ENCODE measurements at regions not wholly inside any gene's neighbourhood (a gene's known extent, or its start where the extent isn't known, plus 50 kb on each side); places are given as distances from the start of the nearest gene placed in this dataset.

DNA sequence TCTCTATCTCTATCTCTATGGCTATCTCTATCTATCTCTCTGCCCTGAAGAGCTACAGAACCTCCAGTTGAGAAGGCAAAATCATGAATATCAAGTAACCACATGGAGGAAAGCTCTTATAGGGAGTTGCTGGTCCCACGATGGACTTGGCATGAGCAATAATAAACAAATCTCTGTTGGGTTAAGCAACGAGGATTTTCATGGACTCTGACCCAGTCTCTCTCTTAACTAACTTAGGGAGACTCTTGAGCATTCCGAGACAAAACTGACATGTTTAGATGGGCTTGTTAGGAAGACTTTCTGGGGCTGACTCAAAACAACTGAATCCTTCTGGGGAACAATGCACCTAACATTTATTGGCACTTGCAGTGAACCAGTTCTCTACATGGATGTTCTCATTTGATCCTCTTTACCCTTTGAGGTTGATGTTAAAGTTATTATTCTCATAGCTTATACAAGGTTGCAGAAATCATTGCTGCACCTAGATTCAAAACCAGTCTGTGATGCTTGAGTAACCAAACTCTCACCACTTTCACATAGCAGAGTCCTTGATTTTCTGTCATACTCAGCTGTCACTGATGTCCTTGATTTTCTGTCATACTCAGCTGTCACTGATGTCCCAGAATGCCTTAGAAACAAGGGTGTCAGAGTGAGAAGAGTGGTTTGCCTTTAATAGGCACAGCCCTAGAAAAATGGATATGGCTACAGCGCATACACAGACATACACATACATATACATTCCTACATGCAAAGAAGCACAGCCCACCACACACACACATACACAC is 354.6 kb upstream of the MAF start:
- no peak for DNase-seq (ENCODE audit: unreplicated experiment)
- Mint-ChIP-seq H3K27ac (ENCODE audit: low read depth, unreplicated experiment) (no peak overlapping the region), H3K9me3 (ENCODE audit: unreplicated experiment) (no peaks in the 10 kb centered on the region), H3K4me3 (ENCODE audit: unreplicated experiment) (no peak overlapping the region), H3K27me3 (ENCODE audit: insufficient read depth, unreplicated experiment) (peaks cover 2% of the 10 kb centered on the region), H3K4me1 (ENCODE audit: insufficient read depth, unreplicated experiment) (peaks cover 5% of the 10 kb centered on the region), H3K36me3 (ENCODE audit: insufficient read depth, unreplicated experiment) (no peaks in the 10 kb centered on the region)
- CTCF ChIA-PET, result no interaction called here
- TF ChIP-seq, protein P1, sequence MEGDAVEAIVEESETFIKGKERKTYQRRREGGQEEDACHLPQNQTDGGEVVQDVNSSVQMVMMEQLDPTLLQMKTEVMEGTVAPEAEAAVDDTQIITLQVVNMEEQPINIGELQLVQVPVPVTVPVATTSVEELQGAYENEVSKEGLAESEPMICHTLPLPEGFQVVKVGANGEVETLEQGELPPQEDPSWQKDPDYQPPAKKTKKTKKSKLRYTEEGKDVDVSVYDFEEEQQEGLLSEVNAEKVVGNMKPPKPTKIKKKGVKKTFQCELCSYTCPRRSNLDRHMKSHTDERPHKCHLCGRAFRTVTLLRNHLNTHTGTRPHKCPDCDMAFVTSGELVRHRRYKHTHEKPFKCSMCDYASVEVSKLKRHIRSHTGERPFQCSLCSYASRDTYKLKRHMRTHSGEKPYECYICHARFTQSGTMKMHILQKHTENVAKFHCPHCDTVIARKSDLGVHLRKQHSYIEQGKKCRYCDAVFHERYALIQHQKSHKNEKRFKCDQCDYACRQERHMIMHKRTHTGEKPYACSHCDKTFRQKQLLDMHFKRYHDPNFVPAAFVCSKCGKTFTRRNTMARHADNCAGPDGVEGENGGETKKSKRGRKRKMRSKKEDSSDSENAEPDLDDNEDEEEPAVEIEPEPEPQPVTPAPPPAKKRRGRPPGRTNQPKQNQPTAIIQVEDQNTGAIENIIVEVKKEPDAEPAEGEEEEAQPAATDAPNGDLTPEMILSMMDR (IDR thresholded peaks at IDR 0.05; ENCODE audit: unreplicated experiment), result no peak
- no TSS peak for BruUV-seq (replicated peaks)
- POLR2A ChIA-PET, result no interaction called here
- intact Hi-C loops (cut with micrococcal nuclease), result no loop called here

DNA sequence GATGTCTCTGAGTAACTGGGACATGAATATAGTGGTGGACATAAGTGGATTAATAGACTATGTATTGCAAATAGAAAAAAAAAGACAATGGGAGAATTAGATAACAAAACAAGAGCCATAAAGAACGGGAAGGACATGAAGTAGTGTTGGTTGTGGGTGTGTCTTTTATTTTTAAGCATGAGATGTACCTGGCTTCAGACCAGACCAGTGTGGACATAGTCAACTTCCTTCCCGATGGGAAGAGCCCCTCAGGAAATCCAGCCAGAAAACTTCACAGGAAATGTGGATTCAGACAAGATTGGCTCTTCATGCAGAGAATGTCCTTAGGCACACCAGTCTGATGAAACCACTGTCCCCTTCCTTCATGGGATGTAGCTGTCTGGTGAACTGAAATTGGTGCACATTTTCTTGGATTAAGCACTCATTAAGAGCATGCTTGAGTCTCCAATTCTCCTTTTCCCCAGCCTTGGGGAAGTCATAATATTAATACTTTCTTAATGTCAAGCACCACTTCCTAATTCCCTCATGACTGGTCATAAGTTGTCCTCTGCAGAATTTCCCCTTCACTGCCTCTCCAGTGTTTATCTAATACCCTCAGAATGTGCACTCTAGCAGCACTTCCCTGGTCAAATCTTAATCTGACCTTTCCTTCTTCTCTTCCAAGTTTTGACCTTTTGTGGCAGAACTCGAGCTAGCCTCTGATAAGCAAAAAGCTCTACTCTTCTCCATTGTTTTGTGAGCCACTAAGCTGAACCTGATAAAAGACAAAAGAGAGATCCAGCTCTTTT is 350.6 kb upstream of the MAF start:
- Mint-ChIP-seq H3K9me3 (ENCODE audit: unreplicated experiment) (no peaks in the 10 kb centered on the region), H3K27me3 (ENCODE audit: insufficient read depth, unreplicated experiment) (no peaks in the 10 kb centered on the region), H3K27ac (ENCODE audit: low read depth, unreplicated experiment) (no peak overlapping the region), H3K4me3 (ENCODE audit: unreplicated experiment) (no peak overlapping the region), H3K36me3 (ENCODE audit: insufficient read depth, unreplicated experiment) (no peaks in the 10 kb centered on the region), H3K4me1 (ENCODE audit: insufficient read depth, unreplicated experiment) (peaks cover 5% of the 10 kb centered on the region)
- DNase-seq (ENCODE audit: unreplicated experiment), result no peak
- CTCF ChIA-PET, result interaction anchor here (0.6 to 0.7 kb wide), 2 partner anchors 27 to 1494 kb away, joined by 3 to 5 read pairs; no protein-coding TSS in a partner anchor
- TF ChIP-seq, protein P1 (IDR thresholded peaks at IDR 0.05; ENCODE audit: unreplicated experiment), result no peak
- intact Hi-C loops (cut with micrococcal nuclease), result no loop called here
- BruUV-seq (replicated peaks), result no TSS peak
- POLR2A ChIA-PET, result interaction anchor here (0.7 kb wide), 1 partner anchor 208 kb away, joined by 3 read pairs; no protein-coding TSS in a partner anchor

DNA sequence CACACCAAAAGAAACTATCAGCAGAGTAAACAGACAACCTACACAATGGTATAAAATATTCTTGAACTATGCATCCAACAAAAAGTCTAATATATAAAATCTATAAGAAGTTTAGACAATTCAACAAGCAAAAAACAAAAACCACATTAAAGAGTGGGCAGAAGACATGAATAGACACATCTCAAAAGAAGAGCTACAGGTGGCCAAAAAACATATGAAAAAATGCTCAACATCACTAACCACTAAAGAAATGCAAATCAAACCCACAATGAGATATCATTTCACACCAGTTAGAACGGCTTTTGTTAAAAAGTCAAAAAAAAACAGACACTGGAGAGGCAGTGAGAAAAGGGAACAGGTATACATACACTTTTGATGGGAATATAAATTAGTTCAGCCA is 348.9 kb upstream of the MAF start:
- TF ChIP-seq, protein P1 (IDR thresholded peaks at IDR 0.05; ENCODE audit: unreplicated experiment), result no peak
- intact Hi-C loops (cut with micrococcal nuclease), result no loop called here

DNA sequence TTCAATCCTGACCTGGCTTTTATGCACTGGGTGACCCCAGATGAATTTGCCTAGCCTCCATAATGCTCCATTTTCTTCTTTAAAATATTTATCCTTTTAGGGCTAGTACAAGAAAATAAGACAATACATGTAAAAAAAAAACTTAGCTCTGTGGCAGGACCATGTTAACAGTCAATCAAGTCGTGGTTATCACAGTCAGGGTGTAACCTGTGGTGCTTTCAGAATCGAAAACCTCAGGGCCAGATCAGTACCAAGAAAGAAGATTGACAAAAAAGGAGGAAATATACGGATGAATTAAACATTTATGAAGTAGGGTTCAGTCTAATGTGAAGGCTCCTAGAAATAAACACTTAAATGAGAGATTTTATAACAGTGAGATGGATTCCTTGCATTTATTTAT is 347.2 kb upstream of the MAF start:
- no TSS peak for BruUV-seq (replicated peaks)

More for the DNA sequence above, 348.9 kb upstream of the MAF start:
- Mint-ChIP-seq H3K27ac (ENCODE audit: low read depth, unreplicated experiment) (no peak overlapping the region), H3K9me3 (ENCODE audit: unreplicated experiment) (no peaks in the 10 kb centered on the region), H3K27me3 (ENCODE audit: insufficient read depth, unreplicated experiment) (no peaks in the 10 kb centered on the region), H3K4me1 (ENCODE audit: insufficient read depth, unreplicated experiment) (peaks cover 5% of the 10 kb centered on the region), H3K36me3 (ENCODE audit: insufficient read depth, unreplicated experiment) (no peaks in the 10 kb centered on the region), H3K4me3 (ENCODE audit: unreplicated experiment) (no peak overlapping the region)
- ChIA-PET CTCF (no interaction called here), POLR2A (no interaction called here)
- no peak for DNase-seq (ENCODE audit: unreplicated experiment)
- BruUV-seq (replicated peaks), result no TSS peak

More for the DNA sequence above, 347.2 kb upstream of the MAF start:
- no peak overlapping the region for H3K4me3 Mint-ChIP-seq (ENCODE audit: unreplicated experiment)
- no peaks in the 10 kb centered on the region for H3K36me3 Mint-ChIP-seq (ENCODE audit: insufficient read depth, unreplicated experiment)
- intact Hi-C loops (cut with micrococcal nuclease), result no loop called here
- no peak for DNase-seq (ENCODE audit: unreplicated experiment)
- TF ChIP-seq, protein P1 (IDR thresholded peaks at IDR 0.05; ENCODE audit: unreplicated experiment), result no peak
- H3K27ac Mint-ChIP-seq (ENCODE audit: low read depth, unreplicated experiment), result no peak overlapping the region
- no peaks in the 10 kb centered on the region for H3K27me3 Mint-ChIP-seq (ENCODE audit: insufficient read depth, unreplicated experiment)
- peaks cover 15% of the 10 kb centered on the region for H3K4me1 Mint-ChIP-seq (ENCODE audit: insufficient read depth, unreplicated experiment)
- ChIA-PET CTCF (no interaction called here), POLR2A (no interaction called here)
- H3K9me3 Mint-ChIP-seq (ENCODE audit: unreplicated experiment), result no peaks in the 10 kb centered on the region

All from MCF 10A (cell line).